Fibroblast of skin of right biceps (primary cell): ENCODE measurements at regions not wholly inside any gene's neighbourhood (a gene's known extent, or its start where the extent isn't known, plus 50 kb on each side); places are given as distances from the start of the nearest gene placed in this dataset.

Experiments used
- DNase-seq: peaks from one replicate; pipeline ENCODE4 v3.0.0-alpha.2; 2013

DNA sequence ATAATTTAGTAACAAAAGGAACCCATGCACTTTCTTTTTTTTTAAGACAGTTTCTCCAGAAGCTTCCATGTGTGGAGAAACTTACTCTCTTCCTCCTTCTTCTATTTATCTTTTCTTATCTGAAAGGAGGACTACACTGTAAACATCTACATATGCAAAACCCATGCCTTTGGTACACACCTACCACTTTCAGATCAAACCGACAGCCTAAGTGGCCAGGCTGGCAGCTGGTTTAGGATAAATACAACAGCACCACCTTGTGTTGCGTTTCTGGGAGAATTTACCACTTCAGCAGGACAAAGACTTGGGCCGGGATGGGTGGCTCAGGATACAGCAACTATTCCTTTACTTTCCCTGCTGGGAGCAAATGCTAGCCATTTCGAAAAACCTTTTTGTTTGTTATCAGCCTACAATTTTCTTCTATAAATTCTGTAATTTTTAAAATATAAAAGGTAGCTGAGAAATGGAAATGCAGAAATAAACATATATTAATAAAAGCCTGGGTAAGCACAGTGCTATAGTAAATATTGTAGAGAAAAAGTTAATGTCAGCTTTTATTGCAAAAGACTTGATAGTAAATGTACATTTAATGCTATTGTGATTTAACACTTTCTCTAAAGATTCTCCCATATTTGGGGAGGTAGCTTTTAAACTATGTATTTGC is 94.0 kb upstream of the RFC3 start:
- peak; percentile 80 for DNase-seq

- DNase-seq, result no peak
These were observed 92.6 kb upstream of the RFC3 start for GRCh38 chr13:33725340-33725739.

GRCh38 chr13:33727297-33728083 is 90.5 kb upstream of the RFC3 start:
- DNase-seq, result no peak

GRCh38 chr13:33728271-33729037 is 89.5 kb upstream of the RFC3 start:
- DNase-seq, result no peak

GRCh38 chr13:33730147-33730546 is 87.8 kb upstream of the RFC3 start:
- DNase-seq, result no peak

- DNase-seq, result no peak
These were observed 87.3 kb upstream of the RFC3 start for GRCh38 chr13:33730619-33731018.

GRCh38 chr13:33735276-33735675 is 82.7 kb upstream of the RFC3 start:
- no peak for DNase-seq

DNA sequence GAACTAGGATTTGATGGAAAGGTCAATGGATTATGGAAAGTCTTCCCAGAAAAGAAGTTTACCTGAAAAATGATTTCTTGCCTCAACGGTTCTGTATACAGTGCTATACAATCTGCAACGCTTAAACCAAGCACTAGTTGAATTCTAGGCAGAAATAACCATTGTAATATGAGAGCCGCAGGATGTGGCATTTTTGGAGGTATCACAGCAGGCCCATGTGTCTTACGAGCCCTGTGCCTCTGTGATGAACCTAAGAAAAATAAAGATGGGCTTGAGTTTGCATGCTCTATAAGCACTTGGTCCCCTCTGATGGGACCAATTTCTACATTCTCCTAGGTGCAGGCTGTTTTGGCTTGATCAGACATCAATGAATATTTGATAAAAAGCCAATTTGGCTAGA is 78.7 kb upstream of the RFC3 start:
- no peak for DNase-seq

DNA sequence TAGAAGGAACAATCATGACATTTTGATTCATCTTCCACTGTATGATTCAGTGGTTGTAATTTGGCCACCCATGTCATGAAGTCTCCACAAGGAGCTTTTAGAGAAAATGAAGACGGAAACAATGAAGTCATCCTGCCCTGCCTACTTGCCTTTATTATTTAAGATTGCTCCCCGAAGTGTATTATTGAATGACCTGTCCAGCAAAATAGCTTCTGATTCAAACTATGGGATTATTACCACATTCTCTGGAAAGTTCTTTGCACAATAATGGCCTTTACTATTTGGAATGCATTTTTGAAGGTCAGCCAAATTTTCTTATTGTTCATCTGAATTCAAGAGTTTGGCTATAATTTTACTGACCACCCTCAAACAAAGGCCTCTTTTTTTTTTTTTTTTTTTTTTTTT is 77.8 kb upstream of the RFC3 start:
- DNase-seq, result peak; percentile 76

GRCh38 chr13:33742321-33742720 is 75.6 kb upstream of the RFC3 start:
- no peak for DNase-seq

DNA sequence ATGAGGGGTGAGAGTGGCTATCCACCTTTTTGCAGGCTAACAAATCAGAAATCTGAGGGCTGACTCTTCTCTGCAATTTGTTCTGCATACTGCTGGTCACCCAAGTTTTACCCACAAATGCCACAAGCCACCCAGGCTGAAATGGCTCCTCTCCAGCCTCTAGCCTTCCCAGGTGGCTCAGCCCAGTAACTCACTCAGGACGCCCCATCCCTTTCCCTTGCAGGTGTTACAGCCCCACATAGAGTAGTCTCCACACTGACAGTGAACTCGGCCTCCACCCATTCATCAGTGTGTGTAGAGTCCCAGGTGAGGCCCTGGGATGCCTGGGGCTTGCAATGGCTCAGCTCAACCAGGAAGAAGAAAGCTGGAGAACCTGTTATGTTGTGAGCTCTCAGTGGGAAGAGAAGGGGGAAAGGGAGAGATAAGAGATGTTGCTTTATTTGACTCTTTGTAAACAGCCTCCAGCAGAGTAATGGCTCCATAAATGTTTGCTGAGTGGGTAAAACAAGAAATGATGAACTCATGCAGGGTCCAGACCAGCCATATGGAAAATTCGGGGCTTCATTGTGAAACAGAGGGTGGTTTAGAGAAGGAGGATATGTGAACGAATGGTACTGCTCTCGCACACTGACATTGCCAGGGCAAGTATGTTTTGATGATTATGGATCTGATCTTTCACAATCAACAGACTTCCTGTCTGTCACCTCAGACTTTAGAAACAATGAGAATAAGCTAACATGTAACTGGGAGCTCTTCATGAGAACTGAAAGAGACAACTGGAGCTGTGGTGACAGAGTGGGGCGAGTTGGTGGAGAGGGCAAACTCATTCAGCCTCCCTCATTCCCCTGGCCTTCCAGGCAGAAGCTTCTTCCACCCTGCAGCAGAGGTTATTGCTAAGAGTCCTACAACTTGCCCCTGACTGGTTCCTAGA is 74.2 kb upstream of the RFC3 start:
- no peak for DNase-seq

- DNase-seq, result no peak
These were observed 73.2 kb upstream of the RFC3 start for GRCh38 chr13:33744589-33745369.

GRCh38 chr13:33745370-33746324 is 72.3 kb upstream of the RFC3 start:
- no peak for DNase-seq

DNA sequence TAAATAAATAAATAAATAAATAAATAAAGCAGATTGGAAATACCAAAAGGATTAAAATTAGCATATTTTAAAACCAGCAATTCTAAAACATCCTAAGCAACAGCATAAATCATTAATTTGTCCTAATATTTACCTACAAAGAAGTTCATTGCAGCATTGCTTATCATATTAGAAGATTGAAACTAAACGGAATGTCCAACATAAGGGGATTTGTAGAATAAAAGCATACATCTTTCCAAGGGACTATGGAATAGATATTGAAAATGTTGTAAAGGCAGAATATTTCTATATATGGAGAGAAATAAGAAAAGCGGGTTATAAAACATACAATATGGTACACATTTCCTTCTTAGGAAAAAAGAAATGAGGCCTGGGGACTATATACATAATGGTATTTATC is 71.1 kb upstream of the RFC3 start:
- no peak for DNase-seq

DNA sequence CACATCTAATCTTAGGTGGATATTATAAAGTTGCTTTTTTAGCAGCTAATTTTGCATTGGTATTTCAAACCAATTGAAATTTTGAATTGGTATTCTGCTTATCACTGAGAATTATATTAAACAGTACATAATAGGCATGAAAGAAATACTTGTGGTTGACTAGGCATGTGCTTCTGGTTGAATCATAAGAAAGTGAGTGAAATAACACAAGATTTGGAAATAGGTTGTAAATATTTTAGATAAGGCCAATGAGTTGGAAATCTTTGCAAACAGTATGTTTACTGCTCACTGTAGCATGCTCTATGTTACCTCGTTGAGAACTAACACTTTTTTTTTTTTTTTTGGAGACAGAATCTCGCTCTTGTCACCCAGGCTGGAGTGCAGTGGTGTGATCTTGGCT is 66.8 kb upstream of the RFC3 start:
- peak; percentile 30 for DNase-seq

GRCh38 chr13:33752094-33752493 is 65.9 kb upstream of the RFC3 start:
- DNase-seq, result no peak

DNA sequence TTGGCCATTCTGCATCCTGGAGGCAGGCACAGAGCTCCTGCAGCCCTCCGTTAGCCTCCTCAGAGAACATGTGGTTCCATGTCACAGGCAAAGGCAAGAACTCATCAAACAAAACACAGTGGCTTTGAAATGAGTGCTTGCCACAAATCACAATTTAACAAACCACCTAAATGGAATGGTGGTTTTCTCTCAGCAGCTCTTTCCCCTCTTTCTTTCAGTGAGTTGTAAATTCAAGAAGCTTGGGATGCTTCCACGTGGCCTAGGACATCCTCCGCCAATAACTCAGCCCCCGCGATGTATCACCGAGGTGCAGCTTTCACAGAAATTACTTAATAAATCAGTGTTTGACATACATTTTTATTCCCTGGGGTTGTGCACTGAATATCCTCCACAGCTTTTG is 65.4 kb upstream of the RFC3 start:
- DNase-seq, result peak; percentile 8

DNA sequence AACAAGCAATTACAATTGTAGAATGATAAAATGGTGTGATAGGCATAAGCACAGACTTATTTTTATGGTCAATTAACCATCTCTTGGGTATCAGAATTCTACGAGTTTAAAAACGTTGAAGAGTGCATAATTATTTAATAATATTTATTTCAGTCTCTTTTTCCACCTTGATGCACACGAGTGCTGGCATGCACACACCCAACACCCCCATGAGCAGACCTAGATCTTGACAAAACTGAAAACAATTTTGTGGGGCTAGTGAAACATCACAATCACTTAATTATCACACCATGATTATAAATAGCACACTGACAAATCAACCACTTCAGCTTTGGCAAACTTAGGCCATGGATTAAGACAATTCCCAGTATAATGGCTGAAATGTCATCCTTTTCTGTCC is 61.0 kb upstream of the RFC3 start:
- DNase-seq, result no peak

DNA sequence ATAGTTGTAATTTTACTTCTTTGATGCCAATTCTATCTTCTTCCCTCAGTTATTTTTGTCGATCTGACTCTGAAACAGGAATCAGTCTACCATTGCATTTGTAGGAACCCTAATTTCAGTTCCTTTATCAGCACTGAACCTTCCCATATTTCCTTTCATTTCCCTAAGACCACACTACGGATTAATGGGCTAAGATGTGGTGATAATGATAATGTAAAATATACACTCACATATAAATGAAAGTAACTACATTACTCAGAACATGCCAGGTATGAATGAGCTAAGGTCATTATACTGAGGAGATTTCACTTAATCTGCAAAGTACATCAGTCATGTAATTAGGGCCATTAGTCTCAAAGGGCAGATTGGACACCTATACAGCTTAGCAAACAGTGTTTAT is 60.2 kb upstream of the RFC3 start:
- no peak for DNase-seq

GRCh38 chr13:33758113-33758512 is 59.8 kb upstream of the RFC3 start:
- DNase-seq, result no peak

DNA sequence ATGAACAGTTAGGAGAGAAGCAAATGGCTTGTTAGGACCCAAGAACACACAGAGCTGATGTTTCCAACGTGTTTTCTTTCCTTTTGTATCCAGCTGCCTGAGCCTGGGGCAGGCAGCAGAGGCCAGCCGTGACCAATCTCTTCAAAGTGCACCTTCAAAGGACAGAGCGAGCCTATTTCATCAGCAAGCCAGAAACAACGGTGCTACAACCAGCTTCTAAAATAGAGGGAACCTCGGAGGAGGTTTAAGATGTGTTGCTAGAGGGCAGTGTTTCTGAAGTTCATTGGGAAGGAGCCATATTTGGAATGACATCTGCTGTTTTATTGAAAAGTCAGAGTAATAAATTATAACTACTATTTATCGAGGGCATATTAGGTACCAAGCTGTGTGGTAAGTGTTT is 56.2 kb upstream of the RFC3 start:
- DNase-seq, result no peak
